Urinary bladder (tissue), 3 donors: ENCODE measurements at regions not wholly inside any gene's neighbourhood (a gene's known extent, or its start where the extent isn't known, plus 50 kb on each side); places are given as distances from the start of the nearest gene placed in this dataset.

Experiments used
- DNase-seq: peaks from one replicate; pipeline ENCODE4 v3.0.0-alpha.2; 2015; ENCODE audit errors: extremely low spot score
- H3K27ac ChIP-seq: one replicate; pipeline ENCODE4 v1.5.1; 2013; ENCODE audit warnings: low read depth, mild to moderate bottlenecking, moderate library complexity
- H3K36me3 ChIP-seq: one replicate; pipeline ENCODE4 v1.6.1; 2013; ENCODE audit warnings: mild to moderate bottlenecking, moderate library complexity; ENCODE audit not compliant: insufficient read depth
- H3K4me1 ChIP-seq: one replicate; pipeline ENCODE4 v1.6.1; 2013; ENCODE audit warnings: mild to moderate bottlenecking, moderate library complexity; ENCODE audit not compliant: insufficient read depth
- H3K4me3 ChIP-seq: one replicate; pipeline ENCODE4 v1.5.1; 2013; ENCODE audit warnings: low read depth, low read length
- WGBS: extraction: QIAGEN DNeasy Blood & Tissue Kit; methylation state at CpG from one replicate; pipeline ENCODE4 v1.1.7; 2013; 5-methylcytosine and 5-hydroxymethylcytosine counted together
- donor health status: healthy with polysubstance abuse.
- donor health status: healthy.

DNA sequence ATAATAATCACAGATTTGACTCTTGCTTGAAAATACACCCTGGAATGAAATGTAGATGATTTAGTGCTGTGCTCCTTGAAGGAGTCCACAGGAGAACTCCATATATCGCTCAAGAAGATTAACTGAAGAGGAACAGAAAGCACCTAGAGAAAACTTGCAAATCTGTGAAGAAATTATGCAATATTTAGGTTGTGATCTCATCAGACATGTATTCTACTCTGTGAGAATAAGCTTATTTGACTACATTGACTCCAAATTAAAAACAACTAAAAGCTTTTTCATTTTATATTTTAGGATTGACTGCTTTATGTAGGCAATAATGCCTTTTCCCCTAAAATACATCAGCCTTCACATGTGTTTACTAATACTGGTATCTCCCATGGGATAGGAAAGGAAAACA is 906.6 kb upstream of the LRATD1 start:
- DNase-seq, result no peak
- no peak overlapping the region for H3K27ac ChIP-seq
- H3K36me3 ChIP-seq, result no peaks in the 10 kb centered on the region
- no peaks in the 10 kb centered on the region for H3K4me1 ChIP-seq
- 78% methylated on average over 1 of the region's 1 CpG for WGBS
- H3K4me3 ChIP-seq, result no peak overlapping the region

DNA sequence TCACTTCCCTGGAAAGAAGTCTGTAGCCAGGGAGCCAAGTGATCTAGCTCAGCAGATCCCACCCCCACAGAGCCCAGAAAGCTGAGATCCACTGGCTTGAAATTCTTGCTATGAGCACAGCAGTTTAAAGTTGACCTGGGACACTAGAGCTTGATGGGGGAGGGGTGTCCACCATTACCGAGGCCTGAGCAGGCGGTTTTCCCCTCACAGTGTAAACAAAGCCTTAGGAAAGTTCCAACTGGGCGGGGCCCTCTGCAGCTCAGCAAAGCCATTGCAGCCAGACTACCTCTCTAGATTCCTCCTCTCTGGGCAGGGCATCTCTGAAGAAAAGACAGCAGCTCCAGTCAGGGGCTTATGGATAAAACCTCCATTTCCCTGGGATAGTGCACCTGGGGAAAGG is 887.2 kb upstream of the LRATD1 start:
- no peak overlapping the region for H3K4me3 ChIP-seq
- no peak overlapping the region for H3K27ac ChIP-seq
- H3K36me3 ChIP-seq, result no peaks in the 10 kb centered on the region
- no peaks in the 10 kb centered on the region for H3K4me1 ChIP-seq
- WGBS, result 46% methylated on average over 3 of the region's 3 CpGs
- DNase-seq, result no peak

DNA sequence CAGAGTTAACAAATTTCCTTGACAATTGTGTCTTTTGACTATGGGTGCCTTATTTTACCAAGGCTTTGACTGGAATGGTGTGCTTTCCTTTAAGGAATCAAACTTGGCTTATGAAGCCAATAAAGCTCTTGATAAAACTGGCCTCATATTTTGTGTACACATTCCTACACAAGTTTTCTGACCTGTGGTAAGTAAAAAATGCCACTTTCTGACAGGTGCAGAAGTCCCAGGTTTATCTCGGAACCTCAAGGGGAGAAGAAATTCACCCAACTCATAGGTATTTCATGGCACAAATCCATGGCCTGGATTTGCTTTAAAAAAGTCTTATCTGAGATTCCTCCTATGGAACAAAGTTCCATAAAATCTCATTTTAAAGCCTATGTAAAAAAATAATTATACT is 880.6 kb upstream of the LRATD1 start:
- H3K4me3 ChIP-seq, result no peak overlapping the region
- no peaks in the 10 kb centered on the region for H3K4me1 ChIP-seq
- no peak for DNase-seq
- no peaks in the 10 kb centered on the region for H3K36me3 ChIP-seq
- 93% methylated on average over 1 of the region's 1 CpG for WGBS
- H3K27ac ChIP-seq, result no peak overlapping the region

DNA sequence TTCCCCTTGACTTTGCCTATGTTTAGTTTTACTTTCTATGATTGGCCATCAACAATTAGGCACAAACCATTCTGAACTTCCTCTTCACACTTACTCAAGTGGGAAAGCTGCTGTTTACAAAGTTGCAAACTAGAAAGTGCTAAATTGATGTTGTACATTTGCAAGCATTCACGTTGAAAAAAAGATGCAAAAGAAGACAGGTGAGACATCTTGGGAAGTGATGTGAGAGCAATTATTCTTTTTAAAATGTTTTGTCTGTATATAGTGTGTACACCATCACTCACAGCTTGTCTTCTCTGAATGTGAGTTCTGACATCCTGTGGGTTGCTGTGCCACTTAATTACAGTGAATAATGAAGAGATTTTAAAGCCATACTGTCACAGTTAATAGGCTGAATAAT is 874.1 kb upstream of the LRATD1 start:
- H3K27ac ChIP-seq, result no peak overlapping the region
- H3K36me3 ChIP-seq, result no peaks in the 10 kb centered on the region
- 35% methylated on average over 1 of the region's 1 CpG for WGBS
- no peak for DNase-seq
- no peaks in the 10 kb centered on the region for H3K4me1 ChIP-seq
- no peak overlapping the region for H3K4me3 ChIP-seq

DNA sequence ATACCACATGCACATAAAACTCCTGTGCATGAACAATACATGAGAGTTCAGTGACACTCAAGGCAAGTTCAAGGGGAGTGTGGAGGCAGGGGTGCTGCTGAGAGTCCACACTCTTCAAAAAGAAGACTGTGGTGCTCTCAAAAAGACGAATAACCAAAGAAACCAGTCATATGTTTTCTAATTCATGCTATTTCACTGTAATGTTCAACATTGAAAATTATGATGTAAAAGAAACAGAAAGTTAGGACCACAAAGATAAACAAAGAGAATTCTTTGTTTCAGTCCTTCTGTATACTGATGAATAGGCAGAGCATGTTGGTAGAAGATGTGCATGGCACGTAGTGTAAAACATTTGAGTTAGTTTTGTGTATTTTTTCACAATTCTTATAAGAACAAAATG is 864.2 kb upstream of the LRATD1 start:
- 54% methylated on average over 2 of the region's 2 CpGs for WGBS
- Histone ChIP-seq H3K4me3 (no peak overlapping the region), H3K4me1 (no peaks in the 10 kb centered on the region), H3K36me3 (no peaks in the 10 kb centered on the region), H3K27ac (no peak overlapping the region)
- DNase-seq, result no peak

DNA sequence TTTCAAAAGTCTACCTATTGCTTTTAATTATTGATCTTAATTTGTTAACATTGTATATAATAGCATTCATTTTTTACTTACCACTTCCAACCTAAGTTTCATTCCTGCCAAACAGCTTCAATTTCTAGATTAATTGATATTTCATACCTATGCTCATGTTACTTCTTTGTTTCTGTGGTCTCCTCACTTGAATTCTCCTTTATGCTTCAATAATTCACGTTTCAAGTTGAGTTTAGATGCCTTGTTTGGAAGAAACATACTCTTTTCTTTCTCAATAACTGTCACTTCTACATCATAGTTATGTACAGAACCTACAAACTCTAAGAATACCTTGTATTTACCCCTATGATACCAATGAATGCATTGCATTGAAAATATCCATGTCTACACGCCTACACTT is 862.2 kb upstream of the LRATD1 start:
- H3K36me3 ChIP-seq, result no peaks in the 10 kb centered on the region
- no peaks in the 10 kb centered on the region for H3K4me1 ChIP-seq
- no peak overlapping the region for H3K4me3 ChIP-seq
- no peak overlapping the region for H3K27ac ChIP-seq
- WGBS, result 68% methylated on average over 2 of the region's 2 CpGs
- DNase-seq, result no peak

DNA sequence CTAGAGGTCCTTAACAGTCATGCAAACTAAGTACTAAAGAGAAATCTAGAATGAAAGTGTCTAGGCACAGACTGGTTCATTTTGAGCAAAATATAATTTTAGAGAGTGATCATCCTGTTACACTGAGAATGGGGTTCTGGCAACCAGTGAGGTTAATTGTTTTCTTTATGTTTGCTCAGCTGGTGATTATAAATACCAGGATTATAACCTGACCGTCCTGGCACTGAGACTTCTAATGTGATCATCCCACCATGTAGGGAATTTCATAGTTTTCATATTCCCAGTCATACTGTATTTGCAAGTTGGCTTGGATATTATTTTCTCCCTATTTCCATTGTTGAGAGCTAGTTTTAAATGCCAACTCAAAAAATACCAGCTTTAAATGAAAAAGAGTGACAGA is 852.5 kb upstream of the LRATD1 start:
- H3K27ac ChIP-seq, result no peak overlapping the region
- WGBS, result 39% methylated on average over 1 of the region's 1 CpG
- H3K4me1 ChIP-seq, result no peaks in the 10 kb centered on the region
- no peaks in the 10 kb centered on the region for H3K36me3 ChIP-seq
- no peak for DNase-seq
- H3K4me3 ChIP-seq, result no peak overlapping the region

DNA sequence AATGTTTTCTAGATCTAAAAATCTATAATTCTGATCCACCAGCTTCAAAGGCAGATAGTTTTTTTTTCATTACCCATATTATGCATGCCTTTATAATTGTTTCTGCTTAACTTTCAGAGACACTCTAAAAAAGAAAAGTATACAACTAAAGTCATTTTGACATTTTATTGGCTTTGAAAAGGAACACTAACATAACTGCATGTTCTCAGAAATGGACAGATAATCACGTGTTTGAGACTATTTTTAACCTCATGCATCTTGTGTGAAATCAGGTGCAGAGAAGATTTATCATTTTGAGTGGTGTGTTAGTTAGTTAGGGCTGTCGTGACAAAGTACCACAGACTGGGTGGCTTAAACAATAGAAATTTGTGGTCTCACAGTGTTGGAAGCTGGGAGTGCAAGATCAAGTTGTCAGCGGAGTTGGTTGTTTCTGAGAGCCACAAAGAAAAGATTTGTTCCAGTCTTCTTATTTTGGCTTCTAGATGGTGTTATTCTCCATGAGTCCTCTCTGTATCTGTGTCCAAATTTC is 841.4 kb upstream of the LRATD1 start:
- Histone ChIP-seq H3K4me1 (no peaks in the 10 kb centered on the region), H3K27ac (no peak overlapping the region), H3K36me3 (no peaks in the 10 kb centered on the region), H3K4me3 (no peak overlapping the region)
- DNase-seq, result no peak
- WGBS, result 27% methylated on average over 3 of the region's 3 CpGs

DNA sequence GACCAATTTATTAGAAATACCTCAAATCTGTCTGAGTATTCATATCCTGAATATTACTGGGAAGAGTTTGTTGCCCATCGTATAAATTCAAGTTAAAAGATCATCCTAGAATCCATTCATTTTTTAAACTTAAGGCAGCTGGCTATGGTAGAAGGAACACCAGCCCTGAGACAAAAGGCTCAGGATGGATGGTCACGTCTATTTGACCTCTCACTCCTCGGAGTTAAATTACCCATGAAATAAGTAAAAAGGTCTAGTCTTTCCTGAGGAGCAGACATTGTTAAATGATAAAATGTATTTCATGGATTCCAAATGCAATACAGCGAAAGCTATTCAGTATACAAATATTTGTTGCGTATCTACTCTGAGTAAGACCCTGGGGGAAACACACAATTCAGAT is 826.0 kb upstream of the LRATD1 start:
- Histone ChIP-seq H3K4me1 (no peaks in the 10 kb centered on the region), H3K36me3 (no peaks in the 10 kb centered on the region), H3K27ac (no peak overlapping the region), H3K4me3 (no peak overlapping the region)
- 90% methylated on average over 5 of the region's 5 CpGs for WGBS
- no peak for DNase-seq

DNA sequence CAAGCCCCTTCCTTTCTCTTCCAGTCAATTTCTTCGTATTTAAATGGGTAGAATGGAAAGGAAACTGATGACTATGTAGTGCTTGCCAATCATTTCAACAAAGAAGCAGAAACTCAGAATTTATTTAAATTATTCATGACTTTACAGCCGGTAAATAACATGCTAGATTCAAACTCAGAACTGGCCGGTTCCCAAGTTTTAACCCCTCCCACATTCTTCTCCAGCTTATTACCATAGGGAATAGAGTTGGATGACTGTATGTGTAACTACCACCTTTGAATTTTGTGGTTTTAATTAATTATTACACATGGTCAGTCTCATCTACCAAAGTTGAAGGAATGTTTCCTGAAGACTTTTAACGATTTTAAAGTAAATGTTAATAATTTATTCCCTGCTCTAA is 819.3 kb upstream of the LRATD1 start:
- no peak for DNase-seq
- Histone ChIP-seq H3K36me3 (no peaks in the 10 kb centered on the region), H3K4me1 (no peaks in the 10 kb centered on the region), H3K4me3 (no peak overlapping the region), H3K27ac (no peak overlapping the region)
- WGBS, result 80% methylated on average over 4 of the region's 4 CpGs

DNA sequence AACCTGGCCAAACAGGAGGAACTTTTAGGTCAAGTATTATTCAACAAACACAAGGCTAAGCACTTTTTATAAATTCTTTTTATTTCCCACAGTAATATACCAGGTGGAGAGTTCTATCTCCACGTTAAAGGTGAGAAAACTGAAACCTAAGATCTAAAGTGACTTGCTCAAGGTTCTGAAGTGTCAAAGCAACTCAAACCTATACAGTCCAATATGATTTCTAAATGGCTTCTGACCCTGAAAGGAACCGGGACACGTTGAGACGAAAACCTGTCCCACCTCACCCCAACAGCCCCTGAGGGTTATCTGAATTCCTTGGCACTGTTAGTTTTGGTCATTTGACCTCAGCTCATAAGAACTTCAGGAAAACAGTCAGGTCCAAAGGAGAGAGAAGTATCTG is 814.5 kb upstream of the LRATD1 start:
- no peak for DNase-seq
- H3K4me3 ChIP-seq, result no peak overlapping the region
- no peaks in the 10 kb centered on the region for H3K36me3 ChIP-seq
- no peaks in the 10 kb centered on the region for H3K4me1 ChIP-seq
- 73% methylated on average over 4 of the region's 4 CpGs for WGBS
- no peak overlapping the region for H3K27ac ChIP-seq

DNA sequence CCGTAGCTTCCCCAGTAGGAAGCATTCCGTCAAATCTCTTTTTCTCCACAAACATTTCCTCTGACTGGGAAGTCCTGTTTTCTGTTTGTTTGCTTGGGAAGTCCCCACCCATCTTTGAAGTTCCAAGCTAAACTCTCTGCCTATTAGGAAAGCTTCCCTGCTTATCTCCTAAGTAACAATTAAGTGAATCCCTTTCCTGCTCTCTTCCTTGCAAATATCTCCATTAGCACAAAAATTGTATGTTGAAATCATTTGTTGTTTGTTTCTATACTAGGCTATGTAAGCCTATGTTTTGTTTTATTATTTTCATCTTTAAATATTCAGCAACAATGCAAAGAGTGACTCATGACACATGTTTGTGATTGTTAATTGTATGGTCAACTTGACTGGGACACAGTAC is 812.6 kb upstream of the LRATD1 start:
- no peaks in the 10 kb centered on the region for H3K4me1 ChIP-seq
- no peak overlapping the region for H3K4me3 ChIP-seq
- no peak for DNase-seq
- 65% methylated on average over 2 of the region's 2 CpGs for WGBS
- no peak overlapping the region for H3K27ac ChIP-seq
- no peaks in the 10 kb centered on the region for H3K36me3 ChIP-seq

DNA sequence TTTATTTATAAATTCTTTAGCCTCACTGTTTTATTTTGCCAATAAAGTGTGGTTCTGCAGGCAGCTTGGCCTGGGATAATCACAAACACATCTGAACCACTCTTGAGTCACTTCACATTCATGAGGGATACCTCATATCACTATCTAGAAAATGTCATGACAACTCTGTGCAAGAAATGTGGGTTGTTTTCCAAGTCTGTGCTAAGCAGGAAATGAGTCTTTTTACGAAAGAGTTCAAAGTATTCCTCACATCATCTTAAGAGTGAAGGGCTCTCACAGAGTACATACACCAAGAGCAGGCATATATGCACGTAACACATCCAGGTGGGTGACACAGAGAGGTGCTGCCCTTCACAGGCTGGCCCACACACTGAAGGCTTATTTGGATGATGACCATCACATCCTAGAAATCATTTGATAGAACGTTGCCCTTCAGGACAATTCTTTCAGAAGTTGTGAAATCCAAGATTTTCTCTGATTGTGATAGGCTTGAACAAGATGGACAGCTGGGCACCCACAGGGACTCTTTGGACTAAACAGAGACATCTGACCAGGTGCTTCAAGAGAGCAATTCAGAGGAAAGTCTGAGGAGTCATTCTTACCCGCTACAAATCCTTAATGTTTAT is 811.1 kb upstream of the LRATD1 start:
- Histone ChIP-seq H3K4me1 (no peaks in the 10 kb centered on the region), H3K36me3 (no peaks in the 10 kb centered on the region), H3K4me3 (no peak overlapping the region), H3K27ac (no peak overlapping the region)
- WGBS, result 67% methylated on average over 4 of the region's 4 CpGs
- no peak for DNase-seq

DNA sequence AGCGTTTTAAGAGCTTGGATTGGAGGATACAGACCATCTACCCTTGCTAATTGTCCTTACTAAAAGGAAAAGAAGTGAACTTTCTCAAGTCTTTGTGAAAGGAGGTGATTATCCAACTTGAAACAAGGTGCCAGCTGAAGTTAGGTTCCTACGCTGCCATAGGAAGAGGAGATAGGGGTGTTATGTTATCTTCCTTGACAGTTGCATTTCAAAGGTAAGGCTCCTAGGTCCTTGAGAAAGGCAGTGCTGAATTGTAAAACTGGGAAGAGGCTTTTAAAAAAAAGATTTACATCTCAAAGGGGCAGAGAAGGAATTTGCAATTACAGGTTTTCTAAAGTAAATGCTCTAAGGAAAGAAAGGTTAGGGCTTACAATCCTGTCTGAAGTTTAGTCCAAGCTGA is 810.2 kb upstream of the LRATD1 start:
- H3K4me3 ChIP-seq, result no peak overlapping the region
- no peak overlapping the region for H3K27ac ChIP-seq
- WGBS, result 56% methylated on average over 2 of the region's 2 CpGs
- H3K4me1 ChIP-seq, result no peaks in the 10 kb centered on the region
- no peak for DNase-seq
- H3K36me3 ChIP-seq, result no peaks in the 10 kb centered on the region

DNA sequence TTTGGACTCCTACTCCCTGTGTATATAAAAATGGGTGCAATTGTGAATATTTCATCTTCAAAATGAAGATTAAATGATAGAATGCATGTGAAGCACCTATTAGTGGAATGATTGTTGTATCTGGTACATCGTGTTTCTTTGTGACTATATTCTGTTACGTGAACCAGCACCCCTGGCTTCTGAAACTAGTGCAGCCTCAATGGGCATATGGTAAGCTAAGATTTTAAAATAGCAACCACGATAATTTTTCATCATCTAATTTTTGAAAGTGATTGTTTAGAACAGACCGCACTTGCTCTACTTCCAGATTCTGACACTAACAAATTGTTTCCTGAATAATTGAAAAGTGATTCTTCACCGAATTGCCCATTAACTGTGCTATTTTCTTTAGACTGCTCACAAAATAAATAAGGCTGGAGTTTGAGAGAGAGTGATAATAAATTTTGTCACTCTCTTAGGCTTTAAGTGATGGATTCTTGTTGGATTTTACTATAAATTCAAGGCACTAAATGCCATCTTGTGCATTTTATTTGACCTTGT is 806.1 kb upstream of the LRATD1 start:
- WGBS, result 71% methylated on average over 5 of the region's 5 CpGs
- Histone ChIP-seq H3K27ac (no peak overlapping the region), H3K4me1 (no peaks in the 10 kb centered on the region), H3K4me3 (no peak overlapping the region), H3K36me3 (no peaks in the 10 kb centered on the region)
- no peak for DNase-seq
